ENCODE measurements at regions not wholly inside any gene's neighbourhood (a gene's known extent, or its start where the extent isn't known, plus 50 kb on each side); places are given as distances from the start of the nearest gene placed in this dataset.

- TF ChIP-seq TGIF2 (CRISPR knock-in tag; IDR thresholded peaks at IDR 0.05) (no peak), CCNT2 (IDR thresholded peaks at IDR 0.05; ENCODE audit: borderline replicate concordance, extremely low read depth, insufficient read length, low read depth, low read length) (no peak)
- TF ChIP-seq, protein P1, sequence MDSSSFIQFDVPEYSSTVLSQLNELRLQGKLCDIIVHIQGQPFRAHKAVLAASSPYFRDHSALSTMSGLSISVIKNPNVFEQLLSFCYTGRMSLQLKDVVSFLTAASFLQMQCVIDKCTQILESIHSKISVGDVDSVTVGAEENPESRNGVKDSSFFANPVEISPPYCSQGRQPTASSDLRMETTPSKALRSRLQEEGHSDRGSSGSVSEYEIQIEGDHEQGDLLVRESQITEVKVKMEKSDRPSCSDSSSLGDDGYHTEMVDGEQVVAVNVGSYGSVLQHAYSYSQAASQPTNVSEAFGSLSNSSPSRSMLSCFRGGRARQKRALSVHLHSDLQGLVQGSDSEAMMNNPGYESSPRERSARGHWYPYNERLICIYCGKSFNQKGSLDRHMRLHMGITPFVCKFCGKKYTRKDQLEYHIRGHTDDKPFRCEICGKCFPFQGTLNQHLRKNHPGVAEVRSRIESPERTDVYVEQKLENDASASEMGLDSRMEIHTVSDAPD (CRISPR knock-in tag; IDR thresholded peaks at IDR 0.05) = no peak
- TF ChIP-seq, protein P2, sequence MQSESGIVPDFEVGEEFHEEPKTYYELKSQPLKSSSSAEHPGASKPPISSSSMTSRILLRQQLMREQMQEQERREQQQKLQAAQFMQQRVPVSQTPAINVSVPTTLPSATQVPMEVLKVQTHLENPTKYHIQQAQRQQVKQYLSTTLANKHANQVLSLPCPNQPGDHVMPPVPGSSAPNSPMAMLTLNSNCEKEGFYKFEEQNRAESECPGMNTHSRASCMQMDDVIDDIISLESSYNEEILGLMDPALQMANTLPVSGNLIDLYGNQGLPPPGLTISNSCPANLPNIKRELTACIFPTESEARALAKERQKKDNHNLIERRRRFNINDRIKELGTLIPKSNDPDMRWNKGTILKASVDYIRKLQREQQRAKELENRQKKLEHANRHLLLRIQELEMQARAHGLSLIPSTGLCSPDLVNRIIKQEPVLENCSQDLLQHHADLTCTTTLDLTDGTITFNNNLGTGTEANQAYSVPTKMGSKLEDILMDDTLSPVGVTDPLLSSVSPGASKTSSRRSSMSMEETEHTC (IDR thresholded peaks at IDR 0.05) = no peak
Measured at GRCh38 chr10:28445516-28445915, 87.4 kb upstream of the WAC start (continued).

- no peak overlapping the region for H3K4me2 ChIP-seq (ENCODE audit: insufficient read depth, low read length)
- no peak overlapping the region for H3K4me3 ChIP-seq
- ChIA-PET CTCF (ENCODE audit: low intra/inter-chr PET ratio) (no interaction called here), POLR2A (no interaction called here)
- H3K9me3 ChIP-seq (replicated peaks; ENCODE audit: control insufficient read depth, insufficient read depth, low read depth, low read length) = no peaks in the 10 kb centered on the region
- no peaks in the 10 kb centered on the region for H3K9me1 ChIP-seq (ENCODE audit: control insufficient read depth, insufficient read depth, low read length)
- no peak for ATAC-seq
- H3K9ac ChIP-seq (ENCODE audit: insufficient read depth in 1 of 2, low read depth in 2 of 2, low read length in 2 of 2) = no peak overlapping the region
- no peak for TF ChIP-seq TAF1 (IDR thresholded peaks at IDR 0.05; ENCODE audit: control insufficient read depth, extremely low read depth, insufficient read depth, low read length, severe bottlenecking)
- no peak for TF ChIP-seq NRF1 (conservative IDR thresholded peaks at IDR 0.05 in 1 of 2, IDR thresholded peaks at IDR 0.05 in 1 of 2)
- H3K27ac ChIP-seq (ENCODE audit: extremely low read depth, low read depth, low read length) = no peak overlapping the region
- H2AFZ ChIP-seq (ENCODE audit: low read depth, low read length) = no peak overlapping the region
- in situ Hi-C loops (cut with MboI) (no loop called here), intact Hi-C loops (cut with micrococcal nuclease) (no loop called here)
- no peaks in the 10 kb centered on the region for H3K36me3 ChIP-seq (ENCODE audit: control insufficient read depth, insufficient read depth, low read length)
- no peaks in the 10 kb centered on the region for H4K20me1 ChIP-seq (replicated peaks; ENCODE audit: control insufficient read depth, insufficient read depth, low read length)
- H3K27me3 ChIP-seq (ENCODE audit: control insufficient read depth in 2 of 2, insufficient read depth in 2 of 2, low read length in 2 of 2) = peaks cover 24 to 34% of the 10 kb centered on the region in 2 experiments
- no peak for DNase-seq (ENCODE audit: extremely low read depth in 1 of 4, low spot score in 3 of 4)
- FAIRE-seq = no peak
- H3K4me1 ChIP-seq (replicated peaks in 1 of 2; ENCODE audit: control insufficient read depth in 2 of 2, insufficient read depth in 2 of 2, low read length in 2 of 2) = no peaks in the 10 kb centered on the region; a peak in 1 of 5 replicates
- BruUV-seq (replicated peaks) = no TSS peak
- no peaks in the 10 kb centered on the region for H3K79me2 ChIP-seq (ENCODE audit: control insufficient read depth, insufficient read depth, low read length)
- WGBS (ENCODE audit: insufficient coverage, low coverage, missing lambda C conversion rate) = 0% methylated on average over 1 of the region's 1 CpG
Measured at GRCh38 chr10:28449382-28449781, 83.5 kb upstream of the WAC start.
